AG04450 (cell line): ENCODE measurements at regions not wholly inside any gene's neighbourhood (a gene's known extent, or its start where the extent isn't known, plus 50 kb on each side); places are given as distances from the start of the nearest gene placed in this dataset.
A peak's percentile ranks its signal among the peaks of the same experiment; 100 is the strongest.

Experiments used
- CTCF ChIA-PET: fragments of 300-600, 350-600 bp; formaldehyde crosslinking; extraction: SDS; loops from one replicate; lab custom pipeline; 2022; ENCODE audit warnings: antibody characterized with exemption, inconsistent platforms; lab: Charles Lee
- POLR2A ChIA-PET: fragments of 350-600 bp; formaldehyde crosslinking; extraction: SDS; loops from one replicate; lab custom pipeline; 2021; ENCODE audit warnings: antibody characterized with exemption, inconsistent platforms; lab: Yijun Ruan, JAX
- DNase-seq: peaks from one replicate; pipeline ENCODE4 v3.0.0-alpha.2; 2011; ENCODE audit warnings: low read depth, low spot score
- H3K27ac ChIP-seq: one replicate; pipeline ENCODE4 v1.5.1; 2012; ENCODE audit warnings: low read depth, low read length, control low read depth
- H3K27me3 ChIP-seq: one replicate; pipeline ENCODE4 v1.6.0; 2012; ENCODE audit warnings: low read length; ENCODE audit not compliant: control insufficient read depth, insufficient read depth
- H3K4me3 ChIP-seq: 2 replicates; pipeline ENCODE4 v1.5.1; 2011; ENCODE audit warnings: mild to moderate bottlenecking, low read depth, low read length, control low read depth
- H3K9me3 ChIP-seq: 2 replicates; pipeline ENCODE4 v1.5.1; 2012; ENCODE audit warnings: low read length; ENCODE audit not compliant: control insufficient read depth, insufficient read depth
- TF ChIP-seq, protein P1 (sequence below): IDR thresholded peaks from 2 replicates; pipeline ENCODE4 v1.5.1; 2011; ENCODE audit warnings: low read depth, low read length, control low read depth, inconsistent platforms

DNA sequence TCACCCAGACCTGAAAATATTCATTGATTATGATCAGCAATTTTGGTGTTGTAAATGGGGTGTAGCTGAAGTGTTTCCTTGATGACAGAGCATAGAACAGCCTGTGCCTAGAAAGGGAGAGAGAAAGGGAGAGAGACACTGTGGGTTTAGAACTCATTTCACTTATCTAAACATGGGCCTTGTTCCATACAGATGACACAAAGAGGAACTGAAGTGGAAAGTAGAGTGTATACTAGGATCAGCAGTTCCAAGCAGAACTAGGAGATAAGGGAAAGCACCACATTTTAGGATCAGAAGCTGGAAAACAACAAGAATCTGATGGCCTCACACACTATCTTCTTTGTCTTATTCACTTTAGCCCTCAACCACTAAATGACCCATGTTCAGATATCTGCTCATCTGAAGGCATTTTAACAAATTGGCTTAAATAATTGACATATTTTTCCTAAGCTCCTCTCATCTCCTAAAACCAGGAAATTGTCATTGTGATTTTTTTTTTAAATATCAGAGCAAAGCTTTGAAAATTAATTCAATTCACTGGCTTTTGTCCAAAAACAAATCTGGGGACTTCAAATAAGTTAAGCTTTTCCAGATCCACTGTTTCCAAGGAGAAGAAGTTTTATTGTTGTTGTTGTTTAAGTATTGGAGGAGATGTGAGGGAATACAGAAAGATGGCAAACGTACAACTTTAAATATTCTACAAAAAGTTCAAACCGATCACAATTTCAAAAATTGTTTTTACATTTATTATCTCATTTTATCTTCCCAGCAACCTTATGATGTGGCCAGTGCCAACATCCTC is 103.8 kb downstream of the LYPLAL1 start:
- no peak for DNase-seq
- Histone ChIP-seq H3K4me3 (no peak overlapping the region), H3K27me3 (no peaks in the 10 kb centered on the region), H3K27ac (no peak overlapping the region), H3K9me3 (no peaks in the 10 kb centered on the region)
- CTCF ChIA-PET: interaction anchor here (1.1 kb wide), 1 partner anchor 210 kb away, joined by 3 read pairs; no protein-coding TSS in a partner anchor
- POLR2A ChIA-PET: no interaction called here
- TF ChIP-seq, protein P1, sequence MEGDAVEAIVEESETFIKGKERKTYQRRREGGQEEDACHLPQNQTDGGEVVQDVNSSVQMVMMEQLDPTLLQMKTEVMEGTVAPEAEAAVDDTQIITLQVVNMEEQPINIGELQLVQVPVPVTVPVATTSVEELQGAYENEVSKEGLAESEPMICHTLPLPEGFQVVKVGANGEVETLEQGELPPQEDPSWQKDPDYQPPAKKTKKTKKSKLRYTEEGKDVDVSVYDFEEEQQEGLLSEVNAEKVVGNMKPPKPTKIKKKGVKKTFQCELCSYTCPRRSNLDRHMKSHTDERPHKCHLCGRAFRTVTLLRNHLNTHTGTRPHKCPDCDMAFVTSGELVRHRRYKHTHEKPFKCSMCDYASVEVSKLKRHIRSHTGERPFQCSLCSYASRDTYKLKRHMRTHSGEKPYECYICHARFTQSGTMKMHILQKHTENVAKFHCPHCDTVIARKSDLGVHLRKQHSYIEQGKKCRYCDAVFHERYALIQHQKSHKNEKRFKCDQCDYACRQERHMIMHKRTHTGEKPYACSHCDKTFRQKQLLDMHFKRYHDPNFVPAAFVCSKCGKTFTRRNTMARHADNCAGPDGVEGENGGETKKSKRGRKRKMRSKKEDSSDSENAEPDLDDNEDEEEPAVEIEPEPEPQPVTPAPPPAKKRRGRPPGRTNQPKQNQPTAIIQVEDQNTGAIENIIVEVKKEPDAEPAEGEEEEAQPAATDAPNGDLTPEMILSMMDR: no peak

DNA sequence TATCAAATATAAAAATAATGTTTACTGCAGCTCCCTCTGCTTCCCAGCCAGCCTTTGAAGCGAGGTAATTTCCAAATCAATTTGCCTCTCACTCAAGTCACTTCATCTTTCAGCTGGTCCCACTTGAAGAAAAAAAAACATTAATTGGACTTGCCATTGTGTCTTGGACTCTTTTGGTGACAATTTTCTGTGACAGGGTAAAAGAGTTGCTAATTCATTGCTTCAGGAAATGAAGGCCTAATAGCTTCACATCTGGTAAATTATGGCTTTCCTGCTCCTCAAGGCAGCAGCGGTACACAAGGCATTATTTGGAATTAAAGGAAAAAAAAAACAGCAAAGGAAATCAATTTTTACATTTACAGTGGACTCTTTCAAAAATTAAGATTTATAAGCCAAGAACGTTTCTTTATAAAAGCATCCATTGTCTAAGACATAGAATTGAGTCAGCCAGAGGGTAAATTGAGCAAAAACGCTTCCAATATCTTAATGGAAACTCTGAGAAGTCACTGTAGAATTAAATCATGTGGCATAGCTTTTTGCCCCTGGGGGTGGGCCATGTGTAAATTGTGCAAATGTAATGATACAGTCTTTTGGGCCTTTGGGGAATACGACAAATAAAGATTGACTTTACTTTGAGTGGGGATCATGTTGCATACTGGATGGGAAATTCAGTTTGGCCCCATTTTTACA is 102.5 kb downstream of the LYPLAL1 start:
- Histone ChIP-seq H3K9me3 (no peaks in the 10 kb centered on the region), H3K27me3 (no peaks in the 10 kb centered on the region), H3K4me3 (no peak overlapping the region), H3K27ac (no peak overlapping the region)
- POLR2A ChIA-PET: no interaction called here
- no peak for DNase-seq
- TF ChIP-seq, protein P1: no peak
- CTCF ChIA-PET: no interaction called here

DNA sequence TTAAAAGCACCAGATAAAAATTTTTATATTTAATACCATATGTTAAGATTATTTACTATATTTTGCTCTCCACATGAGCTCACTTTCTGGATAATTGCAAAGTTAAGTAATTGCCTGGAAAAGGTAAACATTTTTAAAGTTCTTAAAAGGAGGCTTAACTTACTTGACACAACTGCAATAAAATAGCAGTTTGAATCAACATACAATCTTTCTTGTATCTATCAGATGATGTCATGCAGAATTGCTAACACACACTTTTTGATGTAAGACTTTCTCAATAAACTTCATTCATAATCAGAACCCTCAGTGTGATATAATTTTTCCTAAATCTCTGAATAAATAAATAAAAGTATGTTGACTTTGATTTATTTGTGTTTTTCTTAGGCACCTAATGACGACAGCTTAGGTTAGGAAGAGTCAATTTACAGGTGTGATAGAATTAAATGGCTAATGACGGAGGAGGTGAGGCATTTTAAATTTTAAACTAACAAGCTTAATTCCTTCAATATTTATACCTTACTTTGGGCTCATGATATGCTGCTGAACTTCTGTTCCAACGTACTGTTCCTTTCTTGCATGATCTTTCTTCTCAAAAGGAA is 99.5 kb downstream of the LYPLAL1 start:
- POLR2A ChIA-PET: no interaction called here
- Histone ChIP-seq H3K4me3 (no peak overlapping the region), H3K27ac (no peak overlapping the region), H3K9me3 (no peaks in the 10 kb centered on the region), H3K27me3 (no peaks in the 10 kb centered on the region)
- DNase-seq: no peak
- TF ChIP-seq, protein P1: no peak
- CTCF ChIA-PET: no interaction called here

DNA sequence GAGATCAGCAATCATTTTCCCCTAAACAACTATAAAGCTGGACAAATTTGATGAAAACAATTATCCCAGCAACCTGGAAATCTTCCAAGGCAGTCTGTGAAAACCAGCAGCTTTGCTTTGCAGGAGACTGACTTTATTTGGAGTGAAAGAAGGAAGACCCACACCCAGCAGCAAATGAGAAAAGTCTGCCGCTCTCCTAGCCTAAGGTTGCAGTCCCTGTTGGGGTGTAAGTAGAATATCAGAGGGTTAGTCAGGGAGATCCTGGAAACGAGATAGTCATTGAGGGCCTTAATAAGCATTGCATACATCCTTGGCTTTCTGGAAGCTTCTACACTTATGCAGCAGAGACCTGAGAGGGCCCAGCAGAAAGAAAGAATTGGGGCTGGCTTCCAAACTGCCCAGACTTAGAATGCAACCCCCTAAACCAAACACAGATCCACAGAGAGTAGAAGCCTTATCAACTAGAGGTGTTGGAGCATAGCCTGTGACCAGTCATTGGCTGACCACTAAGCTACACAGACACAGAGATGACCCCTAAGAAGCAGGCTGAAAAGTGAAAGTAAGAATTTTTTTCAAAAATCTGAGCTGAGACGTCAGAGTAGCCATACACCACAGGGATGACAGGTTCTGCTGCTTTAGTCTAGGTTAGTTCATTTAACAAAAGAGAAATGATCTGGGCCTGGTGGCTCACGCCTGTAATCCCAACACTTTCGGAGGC is 98.3 kb downstream of the LYPLAL1 start:
- peak overlapping the region; percentile 25 for H3K4me3 ChIP-seq

More for the DNA sequence above, 98.3 kb downstream of the LYPLAL1 start:
- no peaks in the 10 kb centered on the region for H3K9me3 ChIP-seq
- CTCF ChIA-PET: interaction anchor here (1.3 to 1.5 kb wide), 2 partner anchors 115 to 540 kb away, joined by 3 to 4 read pairs; no protein-coding TSS in a partner anchor
- POLR2A ChIA-PET: no interaction called here
- peak overlapping the region; percentile 55 for H3K27ac ChIP-seq
- H3K27me3 ChIP-seq: no peaks in the 10 kb centered on the region
- no peak for DNase-seq
- TF ChIP-seq, protein P1: no peak
